GM23248 (cell line): ENCODE measurements at regions not wholly inside any gene's neighbourhood (a gene's known extent, or its start where the extent isn't known, plus 50 kb on each side); places are given as distances from the start of the nearest gene placed in this dataset.

Experiments
- EZH2 ChIP-seq: fragments of 200-600 bp; sonication (generic); IDR thresholded peaks from 2 replicates; pipeline ENCODE4 v1.6.1; 2018; ENCODE audit warnings: antibody characterized with exemption, mild to moderate bottlenecking; ENCODE audit not compliant: insufficient read depth, poor library complexity, severe bottlenecking
- EZH2phosphoT487 ChIP-seq: fragments of 200-600 bp; sonication (generic); IDR thresholded peaks from 2 replicates; pipeline ENCODE4 v1.6.1; 2018; ENCODE audit warnings: antibody characterized with exemption, moderate library complexity, mild to moderate bottlenecking, low read depth; ENCODE audit not compliant: insufficient read depth

DNA sequence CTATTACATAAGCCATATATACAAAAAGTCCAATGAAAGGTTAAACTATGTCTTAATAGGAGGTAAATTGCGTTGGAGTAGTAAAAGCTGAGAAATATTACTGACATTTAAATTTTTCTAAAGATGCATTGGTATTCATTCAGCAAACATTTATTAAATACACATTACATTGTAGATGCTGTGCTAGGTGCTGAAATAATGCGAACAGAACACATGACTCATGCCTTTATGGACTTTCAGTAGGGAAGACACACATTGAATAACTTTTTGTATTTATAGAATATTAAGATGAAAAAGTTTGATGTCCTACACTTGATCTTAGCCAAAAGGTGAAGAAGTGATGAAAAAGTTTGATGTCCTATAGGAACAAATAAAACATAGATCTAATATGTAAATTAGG is 871.1 kb upstream of the SLIT2 start:
- TF ChIP-seq EZH2phosphoT487 (no peak), EZH2 (no peak)
